H1 (cell line): ENCODE measurements at regions not wholly inside any gene's neighbourhood (a gene's known extent, or its start where the extent isn't known, plus 50 kb on each side); places are given as distances from the start of the nearest gene placed in this dataset.

Source experiments
- JUN ChIP-seq: IDR thresholded peaks from 2 replicates; pipeline ENCODE4 v1.6.1; 2011; ENCODE audit warnings: low read depth, mild to moderate bottlenecking, improper control_type of control experiment, low read length
- RAD21 ChIP-seq, 2 experiments: IDR thresholded peaks in 1 of 2; conservative IDR thresholded peaks in 1 of 2; 2 replicates each; pipeline ENCODE4 v1.6.1; 2011; ENCODE audit warnings: low read depth in 2 of 2, low read length in 2 of 2, improper control_type of control experiment in 1 of 2, inconsistent platforms in 1 of 2, mild to moderate bottlenecking in 1 of 2, moderate library complexity in 1 of 2
- SP4 ChIP-seq: IDR thresholded peaks from 2 replicates; pipeline ENCODE4 v1.6.1; 2012; ENCODE audit warnings: low read length, inconsistent platforms
- TAF1 ChIP-seq: IDR thresholded peaks from 2 replicates; pipeline ENCODE4 v1.6.1; 2011; ENCODE audit warnings: mild to moderate bottlenecking, low read depth, low read length
- YY1 ChIP-seq: IDR thresholded peaks from 2 replicates; pipeline ENCODE4 v1.6.1; 2011; ENCODE audit warnings: low read depth, mild to moderate bottlenecking, low read length

DNA sequence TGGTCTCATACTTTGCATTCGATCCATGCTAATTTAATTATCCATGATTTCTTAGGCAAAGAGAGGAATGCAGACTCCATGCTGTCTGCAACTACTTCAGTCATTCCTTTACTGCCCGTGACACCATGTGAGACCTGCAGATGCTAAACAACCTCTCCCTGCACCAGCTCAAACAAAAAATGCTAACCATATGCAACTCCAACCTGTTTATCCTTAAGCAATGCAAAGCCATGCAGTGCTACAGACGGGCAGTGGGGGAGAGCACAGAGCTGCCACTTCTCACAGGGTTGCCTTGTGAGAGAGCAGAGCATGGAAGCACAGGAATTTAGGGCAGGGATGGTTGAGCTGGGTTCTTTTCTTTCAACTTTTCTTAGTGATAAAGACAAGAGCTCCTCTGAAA is 74.9 kb upstream of the KLHL14 start (continued):
- TF ChIP-seq YY1 (peak; percentile 48; the same call in 1 of the 2 replicates), TAF1 (0 out of 2 replicates have a peak, but pooled peaks have one; percentile 12), SP4 (no peak), JUN (no peak), RAD21 (IDR thresholded peaks at IDR 0.05 in 1 of 2, conservative IDR thresholded peaks at IDR 0.05 in 1 of 2; ENCODE audit: low read depth in 2 of 2, low read length in 2 of 2) (peak; percentile 52 to 54; a peak in 3 of 4 replicates)
